NCI-H446 (cell line): ENCODE measurements at regions not wholly inside any gene's neighbourhood (a gene's known extent, or its start where the extent isn't known, plus 50 kb on each side); places are given as distances from the start of the nearest gene placed in this dataset.

Source experiments
- DNase-seq, 2 experiments: peaks; one replicate each; lab custom pipeline; 2025; lab: John Stamatoyannopoulos, UW

- no peak for DNase-seq
These were observed 335.3 kb downstream of the MYCN start for GRCh38 chr2:16275661-16276060.

GRCh38 chr2:16275131-16275530 lies 334.8 kb downstream of the MYCN start:
- no peak for DNase-seq

GRCh38 chr2:16273111-16273510 lies 332.8 kb downstream of the MYCN start:
- no peak for DNase-seq

- DNase-seq, result no peak
These were observed 331.9 kb downstream of the MYCN start for GRCh38 chr2:16272038-16272788.

- no peak for DNase-seq
These were observed 331.0 kb downstream of the MYCN start for GRCh38 chr2:16271231-16271896.

- DNase-seq, result no peak
These were observed 330.1 kb downstream of the MYCN start for GRCh38 chr2:16270441-16270840.

GRCh38 chr2:16268301-16269000 lies 328.1 kb downstream of the MYCN start:
- DNase-seq, result no peak

- DNase-seq, result no peak
These were observed 326.2 kb downstream of the MYCN start for GRCh38 chr2:16266571-16266970.

- no peak for DNase-seq
These were observed 324.7 kb downstream of the MYCN start for GRCh38 chr2:16264931-16265540.

GRCh38 chr2:16264491-16264890 lies 324.1 kb downstream of the MYCN start:
- DNase-seq, result no peak

GRCh38 chr2:16263241-16263890 lies 323.0 kb downstream of the MYCN start:
- no peak for DNase-seq

GRCh38 chr2:16262526-16263178 lies 322.3 kb downstream of the MYCN start:
- no peak for DNase-seq

- DNase-seq, result no peak
These were observed 321.4 kb downstream of the MYCN start for GRCh38 chr2:16261791-16262190.

GRCh38 chr2:16261071-16261470 lies 320.7 kb downstream of the MYCN start:
- DNase-seq, result no peak

GRCh38 chr2:16260041-16260830 lies 319.9 kb downstream of the MYCN start:
- DNase-seq, result no peak

- no peak for DNase-seq
These were observed 318.7 kb downstream of the MYCN start for GRCh38 chr2:16259010-16259409.

- DNase-seq, result no peak
These were observed 318.0 kb downstream of the MYCN start for GRCh38 chr2:16258350-16258749.

GRCh38 chr2:16257322-16258028 lies 317.1 kb downstream of the MYCN start:
- no peak for DNase-seq

- no peak for DNase-seq
These were observed 316.4 kb downstream of the MYCN start for GRCh38 chr2:16256601-16257321.
